ENCODE measurements at regions not wholly inside any gene's neighbourhood (a gene's known extent, or its start where the extent isn't known, plus 50 kb on each side); places are given as distances from the start of the nearest gene placed in this dataset.

- TF ChIP-seq TCF4 (CRISPR knock-in tag; IDR thresholded peaks at IDR 0.05; ENCODE audit: borderline replicate concordance): no peak
- TF ChIP-seq, protein P1, sequence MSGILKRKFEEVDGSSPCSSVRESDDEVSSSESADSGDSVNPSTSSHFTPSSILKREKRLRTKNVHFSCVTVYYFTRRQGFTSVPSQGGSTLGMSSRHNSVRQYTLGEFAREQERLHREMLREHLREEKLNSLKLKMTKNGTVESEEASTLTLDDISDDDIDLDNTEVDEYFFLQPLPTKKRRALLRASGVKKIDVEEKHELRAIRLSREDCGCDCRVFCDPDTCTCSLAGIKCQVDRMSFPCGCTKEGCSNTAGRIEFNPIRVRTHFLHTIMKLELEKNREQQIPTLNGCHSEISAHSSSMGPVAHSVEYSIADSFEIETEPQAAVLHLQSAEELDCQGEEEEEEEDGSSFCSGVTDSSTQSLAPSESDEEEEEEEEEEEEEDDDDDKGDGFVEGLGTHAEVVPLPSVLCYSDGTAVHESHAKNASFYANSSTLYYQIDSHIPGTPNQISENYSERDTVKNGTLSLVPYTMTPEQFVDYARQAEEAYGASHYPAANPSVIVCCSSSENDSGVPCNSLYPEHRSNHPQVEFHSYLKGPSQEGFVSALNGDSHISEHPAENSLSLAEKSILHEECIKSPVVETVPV (CRISPR knock-in tag; IDR thresholded peaks at IDR 0.05): no peak
- no peak for TF ChIP-seq ZNF70 (CRISPR knock-in tag; IDR thresholded peaks at IDR 0.05)
- TF ChIP-seq ARNTL (CRISPR knock-in tag; IDR thresholded peaks at IDR 0.05; ENCODE audit: borderline replicate concordance, low read depth): no peak
- no peak for TF ChIP-seq ZFP30 (CRISPR knock-in tag; IDR thresholded peaks at IDR 0.05)
- no peak for TF ChIP-seq ZC3H10 (CRISPR knock-in tag; IDR thresholded peaks at IDR 0.05)
- no peak for TF ChIP-seq BACH2 (CRISPR knock-in tag; IDR thresholded peaks at IDR 0.05; ENCODE audit: borderline replicate concordance)
- TF ChIP-seq ISL1 (CRISPR knock-in tag; IDR thresholded peaks at IDR 0.05): no peak
- TF ChIP-seq CSDC2 (CRISPR knock-in tag; IDR thresholded peaks at IDR 0.05): no peak
- TF ChIP-seq TOX (CRISPR knock-in tag; IDR thresholded peaks at IDR 0.05; ENCODE audit: borderline replicate concordance): no peak
- no peak for TF ChIP-seq OSR1 (CRISPR knock-in tag; IDR thresholded peaks at IDR 0.05)
- TF ChIP-seq RARB (CRISPR knock-in tag; IDR thresholded peaks at IDR 0.05): no peak
- TF ChIP-seq ESRRG (CRISPR knock-in tag; IDR thresholded peaks at IDR 0.05): no peak
These were observed 589.5 kb downstream of the ARL4A start for GRCh38 chr7:13276977-13277376.

All from SK-N-SH treated with all-trans-retinoic acid at 6 μM for 48 hours (cell line).